Type B pancreatic cell (in vitro differentiated cells): ENCODE measurements at regions not wholly inside any gene's neighbourhood (a gene's known extent, or its start where the extent isn't known, plus 50 kb on each side); places are given as distances from the start of the nearest gene placed in this dataset.

ENCODE experiments used
- DNase-seq: peaks from one replicate; pipeline ENCODE4 v3.0.0; 2021; ENCODE audit warnings: mixed read lengths; ENCODE audit not compliant: unreplicated experiment; ENCODE audit errors: extremely low spot score
- H3K27ac Mint-ChIP-seq: 2 replicates; pipeline ENCODE4 v1.8.0; 2021; ENCODE audit warnings: mild to moderate bottlenecking, mixed read lengths
- H3K27me3 Mint-ChIP-seq: 2 replicates; pipeline ENCODE4 v1.8.0; 2021; ENCODE audit warnings: mixed read lengths
- H3K36me3 Mint-ChIP-seq: 2 replicates; pipeline ENCODE4 v1.8.0; 2021; ENCODE audit warnings: mixed read lengths
- H3K4me1 Mint-ChIP-seq: one replicate; pipeline ENCODE4 v1.8.0; 2021; ENCODE audit warnings: mixed read lengths; ENCODE audit not compliant: unreplicated experiment
- H3K4me3 Mint-ChIP-seq: 2 replicates; pipeline ENCODE4 v1.8.0; 2021; ENCODE audit warnings: mild to moderate bottlenecking, mixed read lengths
- H3K9me3 Mint-ChIP-seq: 2 replicates; pipeline ENCODE4 v1.8.0; 2021; ENCODE audit warnings: mixed read lengths
- TF ChIP-seq, protein P1 (sequence below): fragments of 200-600 bp; sonication (generic); conservative IDR thresholded peaks from 2 replicates; pipeline ENCODE4 v1.5.0; 2021; ENCODE audit warnings: antibody characterized with exemption, mild to moderate bottlenecking

DNA sequence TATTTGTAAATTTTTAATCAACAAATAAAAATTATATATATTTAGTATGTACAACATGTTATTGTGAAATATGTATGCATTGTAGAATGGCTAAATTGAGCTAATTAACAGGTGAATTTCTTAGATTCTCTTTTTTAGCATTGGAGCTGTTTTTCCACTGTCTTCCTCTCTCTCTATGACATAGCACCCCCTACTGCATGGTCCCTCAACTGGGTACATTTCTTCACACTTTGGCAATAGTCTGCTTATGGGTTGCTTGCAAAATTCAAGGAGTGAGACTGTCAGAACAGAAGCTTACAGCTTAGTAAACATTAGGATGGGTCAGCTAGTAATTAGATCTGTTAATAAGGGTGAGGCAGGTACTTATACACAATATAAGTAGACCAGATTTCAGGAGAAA is 658.5 kb upstream of the MGAT4C start:
- H3K27me3 Mint-ChIP-seq = no peaks in the 10 kb centered on the region
- no peak for DNase-seq

DNA sequence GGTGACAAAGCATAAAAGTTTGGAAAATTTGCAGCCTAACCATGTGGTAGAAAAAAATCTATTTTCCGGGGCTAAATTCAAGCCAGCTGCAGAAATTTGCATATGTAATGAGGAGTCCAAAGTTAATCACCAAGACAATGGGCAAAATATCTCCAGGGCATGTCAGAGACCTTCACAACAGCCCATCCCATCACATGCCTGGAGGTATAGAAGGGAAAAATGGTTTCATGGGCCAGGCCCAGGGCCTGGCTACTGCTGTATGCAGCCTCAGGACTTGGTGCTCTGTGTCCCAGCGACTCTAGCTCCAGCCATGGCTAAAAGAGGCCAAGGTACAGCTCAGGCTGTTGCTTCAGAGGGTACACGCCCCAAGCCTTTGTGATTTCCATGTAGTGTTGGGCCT is 655.8 kb upstream of the MGAT4C start:
- no peak for DNase-seq
- Mint-ChIP-seq H3K27me3 (no peaks in the 10 kb centered on the region), H3K9me3 (no peaks in the 10 kb centered on the region), H3K36me3 (no peaks in the 10 kb centered on the region), H3K4me1 (no peaks in the 10 kb centered on the region), H3K27ac (no peak overlapping the region), H3K4me3 (no peak overlapping the region)
- TF ChIP-seq, protein P1, sequence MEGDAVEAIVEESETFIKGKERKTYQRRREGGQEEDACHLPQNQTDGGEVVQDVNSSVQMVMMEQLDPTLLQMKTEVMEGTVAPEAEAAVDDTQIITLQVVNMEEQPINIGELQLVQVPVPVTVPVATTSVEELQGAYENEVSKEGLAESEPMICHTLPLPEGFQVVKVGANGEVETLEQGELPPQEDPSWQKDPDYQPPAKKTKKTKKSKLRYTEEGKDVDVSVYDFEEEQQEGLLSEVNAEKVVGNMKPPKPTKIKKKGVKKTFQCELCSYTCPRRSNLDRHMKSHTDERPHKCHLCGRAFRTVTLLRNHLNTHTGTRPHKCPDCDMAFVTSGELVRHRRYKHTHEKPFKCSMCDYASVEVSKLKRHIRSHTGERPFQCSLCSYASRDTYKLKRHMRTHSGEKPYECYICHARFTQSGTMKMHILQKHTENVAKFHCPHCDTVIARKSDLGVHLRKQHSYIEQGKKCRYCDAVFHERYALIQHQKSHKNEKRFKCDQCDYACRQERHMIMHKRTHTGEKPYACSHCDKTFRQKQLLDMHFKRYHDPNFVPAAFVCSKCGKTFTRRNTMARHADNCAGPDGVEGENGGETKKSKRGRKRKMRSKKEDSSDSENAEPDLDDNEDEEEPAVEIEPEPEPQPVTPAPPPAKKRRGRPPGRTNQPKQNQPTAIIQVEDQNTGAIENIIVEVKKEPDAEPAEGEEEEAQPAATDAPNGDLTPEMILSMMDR = no peak

More for the DNA sequence above, 658.5 kb upstream of the MGAT4C start:
- H3K36me3 Mint-ChIP-seq = no peaks in the 10 kb centered on the region
- H3K27ac Mint-ChIP-seq = no peak overlapping the region
- no peaks in the 10 kb centered on the region for H3K4me1 Mint-ChIP-seq
- H3K9me3 Mint-ChIP-seq = no peaks in the 10 kb centered on the region
- no peak overlapping the region for H3K4me3 Mint-ChIP-seq
- TF ChIP-seq, protein P1 = peak; percentile 66

DNA sequence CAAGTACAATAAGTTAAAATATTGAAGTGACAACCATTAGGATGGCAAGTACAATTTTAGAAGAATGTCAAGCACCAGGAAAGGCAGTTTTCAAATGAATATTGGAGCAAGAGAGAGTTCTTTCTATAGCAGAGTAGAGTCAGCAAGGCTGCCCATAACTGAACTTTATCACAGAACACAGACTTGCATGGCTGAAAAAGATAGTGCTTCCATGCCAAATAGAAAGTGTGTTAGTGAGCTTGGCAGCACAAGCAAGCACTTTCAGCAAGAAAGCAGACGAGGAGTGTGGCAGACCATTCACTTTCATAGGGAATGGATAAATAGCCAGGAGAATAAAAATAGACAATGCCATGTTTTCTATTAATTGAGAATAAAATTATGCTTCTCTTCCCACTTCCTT is 647.0 kb upstream of the MGAT4C start:
- TF ChIP-seq, protein P1 = no peak
- H3K36me3 Mint-ChIP-seq = no peaks in the 10 kb centered on the region
- H3K4me1 Mint-ChIP-seq = no peaks in the 10 kb centered on the region
- H3K4me3 Mint-ChIP-seq = no peak overlapping the region
- no peak overlapping the region for H3K27ac Mint-ChIP-seq
- DNase-seq = no peak
- no peaks in the 10 kb centered on the region for H3K9me3 Mint-ChIP-seq
- H3K27me3 Mint-ChIP-seq = no peaks in the 10 kb centered on the region

DNA sequence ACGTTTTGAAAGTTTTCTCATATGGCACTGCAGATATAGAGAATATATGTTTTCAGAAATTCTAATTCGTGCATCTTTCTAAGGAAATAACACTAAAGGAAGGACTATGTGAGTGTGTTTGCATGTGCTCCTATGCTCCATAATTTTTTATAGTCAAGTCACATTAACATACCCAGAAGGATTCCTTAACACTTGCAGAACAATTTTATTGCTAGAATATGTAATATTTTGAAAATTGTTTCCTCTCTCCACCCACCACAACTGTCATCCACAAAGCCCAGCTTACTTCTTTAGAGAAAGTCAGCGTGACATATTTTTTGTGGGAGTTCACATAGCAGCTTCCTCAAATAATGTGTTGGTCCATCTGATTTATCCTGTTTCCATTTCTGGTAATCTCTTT is 604.6 kb upstream of the MGAT4C start:
- Mint-ChIP-seq H3K27me3 (no peaks in the 10 kb centered on the region), H3K27ac (no peak overlapping the region), H3K9me3 (no peaks in the 10 kb centered on the region), H3K36me3 (no peaks in the 10 kb centered on the region), H3K4me3 (no peak overlapping the region), H3K4me1 (no peaks in the 10 kb centered on the region)
- TF ChIP-seq, protein P1 = no peak
- no peak for DNase-seq

DNA sequence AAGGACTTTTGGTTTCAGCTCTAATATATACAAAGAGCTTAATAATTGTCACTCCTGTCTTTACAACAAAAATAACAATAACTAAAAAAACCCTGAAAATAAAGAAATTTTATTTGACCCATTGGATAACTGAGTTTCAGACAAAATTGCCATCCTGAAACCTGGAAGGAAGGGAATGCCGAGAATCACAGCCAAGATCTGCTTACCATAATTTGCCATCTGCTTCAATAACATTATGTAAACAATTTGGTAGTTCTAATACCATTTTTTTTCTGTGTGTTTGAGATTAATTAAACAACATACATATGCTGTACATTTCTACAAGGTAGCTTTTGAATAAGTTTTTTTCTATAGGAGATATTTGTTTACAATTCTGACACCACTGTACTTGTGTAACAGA is 596.3 kb upstream of the MGAT4C start:
- TF ChIP-seq, protein P1 = no peak
- H3K27ac Mint-ChIP-seq = no peak overlapping the region
- no peaks in the 10 kb centered on the region for H3K9me3 Mint-ChIP-seq
- H3K4me1 Mint-ChIP-seq = no peaks in the 10 kb centered on the region
- no peaks in the 10 kb centered on the region for H3K36me3 Mint-ChIP-seq
- H3K4me3 Mint-ChIP-seq = no peak overlapping the region
- no peak for DNase-seq
- no peaks in the 10 kb centered on the region for H3K27me3 Mint-ChIP-seq

DNA sequence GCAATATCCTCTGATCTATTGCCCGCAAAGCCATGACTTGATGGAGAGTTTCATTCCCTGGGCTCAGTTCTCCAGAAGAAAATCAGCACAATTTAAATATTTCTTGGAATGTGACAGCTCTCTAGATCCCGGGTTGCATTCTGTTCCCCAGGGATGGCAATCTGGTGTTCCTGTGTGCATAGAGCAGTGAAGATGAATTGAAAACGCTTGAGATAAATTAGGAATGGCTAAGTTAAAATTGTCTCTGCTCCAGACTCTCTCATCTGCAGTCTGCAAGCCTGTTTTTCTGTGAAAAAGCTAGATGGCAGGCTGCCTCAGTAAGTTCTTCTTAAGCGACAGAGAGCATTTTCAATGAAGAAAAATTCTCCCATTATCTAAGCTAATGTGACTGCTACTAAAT is 582.5 kb upstream of the MGAT4C start:
- no peak for DNase-seq
- H3K4me1 Mint-ChIP-seq = no peaks in the 10 kb centered on the region
- no peak overlapping the region for H3K27ac Mint-ChIP-seq
- no peaks in the 10 kb centered on the region for H3K9me3 Mint-ChIP-seq
- no peak overlapping the region for H3K4me3 Mint-ChIP-seq
- no peaks in the 10 kb centered on the region for H3K36me3 Mint-ChIP-seq
- TF ChIP-seq, protein P1 = no peak
- H3K27me3 Mint-ChIP-seq = no peaks in the 10 kb centered on the region
